K562 (cell line): ENCODE measurements at regions not wholly inside any gene's neighbourhood (a gene's known extent, or its start where the extent isn't known, plus 50 kb on each side); places are given as distances from the start of the nearest gene placed in this dataset.

Source experiments
- BCOR ChIP-seq: fragments of 450-650 bp; IDR thresholded peaks from 2 replicates; pipeline ENCODE4 v1.6.1; 2016
- DACH1 ChIP-seq: fragments of 450-650 bp; IDR thresholded peaks from 2 replicates; pipeline ENCODE4 v1.6.1; 2018; ENCODE audit not compliant: partially characterized antibody
- EP400 ChIP-seq: fragments of 450-650 bp; IDR thresholded peaks from 2 replicates; pipeline ENCODE4 v1.6.1; 2017; ENCODE audit warnings: antibody characterized with exemption, mild to moderate bottlenecking, moderate library complexity
- FOXM1 ChIP-seq, 2 experiments: fragments of 450-650 bp in 1 of 2; sonication (generic) in 1 of 2; formaldehyde crosslinking in 1 of 2; IDR thresholded peaks; 2 replicates each; pipeline versions ENCODE4 v1.6.1 to v1.9.0; 2017 to 2022; ENCODE audit warnings: low read depth in 2 of 2, mild to moderate bottlenecking in 2 of 2, missing genetic modification reagents in 1 of 2, moderate library complexity in 1 of 2
- HNRNPH1 ChIP-seq: fragments of 200-400 bp; formaldehyde crosslinking; optimal IDR thresholded peaks from 2 replicates; pipeline ENCODE3; 2017; ENCODE audit warnings: low read depth, mild to moderate bottlenecking, low read length, moderate library complexity
- LCOR ChIP-seq: sonication (generic); formaldehyde crosslinking; IDR thresholded peaks from 2 replicates; pipeline ENCODE4 v1.8.0; 2022; ENCODE audit warnings: mild to moderate bottlenecking, missing genetic modification reagents
- MAFK ChIP-seq: IDR thresholded peaks from 2 replicates; pipeline ENCODE4 v1.6.1; 2011; ENCODE audit warnings: low read length, improper control_type of control experiment
- PTTG1 ChIP-seq: fragments of 450-650 bp; IDR thresholded peaks from 2 replicates; pipeline ENCODE4 v1.6.1; 2016; ENCODE audit warnings: low read depth, mild to moderate bottlenecking, missing genetic modification characterization, missing compliant biosample characterization
- RAD21 ChIP-seq, 2 experiments: fragments of 250-450 bp in 1 of 2; fragments of 450-650 bp in 1 of 2; sonication (Bioruptor Pico) in 1 of 2; formaldehyde crosslinking in 1 of 2; IDR thresholded peaks in 1 of 2; conservative IDR thresholded peaks in 1 of 2; 2 replicates each; pipeline versions ENCODE4 v1.4.0 to v1.8.0; 2020 to 2022; ENCODE audit warnings: mild to moderate bottlenecking in 2 of 2, moderate library complexity in 1 of 2
- RUNX1 ChIP-seq: sonication (generic); IDR thresholded peaks from 2 replicates; pipeline ENCODE4 v1.6.1; 2016; ENCODE audit warnings: antibody characterized with exemption, low read depth
- TBP ChIP-seq: optimal IDR thresholded peaks from 2 replicates; pipeline ENCODE3; 2011; ENCODE audit warnings: low read depth, low read length, improper control_type of control experiment
- TEAD4 ChIP-seq, 2 experiments: sonication (generic) in 1 of 2; formaldehyde crosslinking in 1 of 2; IDR thresholded peaks; 2 replicates each; pipeline versions ENCODE4 v1.6.1 to v1.8.0; 2012 to 2022; ENCODE audit warnings: borderline replicate concordance in 1 of 2, inconsistent platforms in 1 of 2, low read length in 1 of 2, mild to moderate bottlenecking in 1 of 2, missing genetic modification reagents in 1 of 2
- TGIF2 ChIP-seq: sonication (generic); formaldehyde crosslinking; IDR thresholded peaks from 2 replicates; pipeline ENCODE4 v1.8.1; 2022; ENCODE audit warnings: mild to moderate bottlenecking, missing genetic modification reagents, moderate library complexity
- ZNF316 ChIP-seq: fragments of 450-650 bp; IDR thresholded peaks from 2 replicates; pipeline ENCODE4 v1.6.1; 2016
- ZNF431 ChIP-seq: sonication (generic); formaldehyde crosslinking; IDR thresholded peaks from 2 replicates; pipeline ENCODE4 v1.8.0; 2022; ENCODE audit warnings: mild to moderate bottlenecking, missing genetic modification reagents
- TF ChIP-seq, protein P1 (sequence below): sonication (generic); formaldehyde crosslinking; IDR thresholded peaks from 2 replicates; pipeline ENCODE4 v1.8.0; 2023; ENCODE audit warnings: missing genetic modification reagents, mild to moderate bottlenecking, borderline replicate concordance
- TF ChIP-seq, protein P2 (sequence below): fragments of 450-650 bp; IDR thresholded peaks from 2 replicates; pipeline ENCODE4 v1.6.1; 2016
- TF ChIP-seq, protein P3 (sequence below): sonication (generic); formaldehyde crosslinking; IDR thresholded peaks from 2 replicates; pipeline ENCODE4 v1.9.0; 2022; ENCODE audit warnings: mild to moderate bottlenecking, missing genetic modification reagents

DNA sequence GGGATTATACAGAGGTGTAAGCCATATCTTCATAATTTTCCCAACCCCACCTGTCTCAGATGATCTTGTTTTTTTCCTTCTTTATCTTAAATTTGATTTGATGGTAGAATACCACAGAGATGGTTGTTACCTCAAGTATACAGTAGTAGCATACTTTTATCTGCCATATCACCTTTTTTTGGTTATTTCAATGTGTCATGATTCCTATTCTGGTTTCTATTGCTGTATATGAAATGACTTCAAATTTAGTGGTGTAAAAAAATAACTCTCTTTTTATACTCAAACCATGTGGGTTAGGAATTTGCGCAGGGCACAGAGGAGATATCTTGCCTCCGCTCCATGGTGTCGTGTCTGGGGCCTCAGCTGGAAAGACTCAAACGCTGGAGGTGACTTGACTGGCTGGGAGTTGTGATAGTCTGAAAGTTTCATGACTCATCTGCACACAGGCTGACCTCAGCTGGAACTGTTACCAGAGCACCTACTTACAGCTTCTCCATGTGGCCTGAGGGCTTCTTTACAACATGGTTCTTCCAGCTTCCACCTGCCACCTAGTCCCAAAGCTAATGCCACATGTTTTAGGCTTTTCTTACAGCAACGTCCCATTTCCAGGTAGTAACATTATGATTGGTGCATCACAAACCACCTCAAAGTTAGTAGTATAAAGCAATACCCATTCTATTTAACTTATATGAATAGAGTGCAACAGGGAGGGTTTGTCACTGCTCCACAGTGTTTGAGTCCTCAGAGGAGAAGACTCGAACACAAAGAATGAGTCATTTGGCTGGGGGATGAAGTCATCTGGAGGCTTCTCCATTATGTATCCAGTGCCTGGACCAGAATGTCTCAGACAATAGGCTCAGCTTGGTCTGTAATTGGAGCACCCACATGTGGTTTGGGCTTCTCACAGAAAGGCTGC lies 82.3 kb upstream of the XPO1 start (continued):
- TF ChIP-seq, protein P1, sequence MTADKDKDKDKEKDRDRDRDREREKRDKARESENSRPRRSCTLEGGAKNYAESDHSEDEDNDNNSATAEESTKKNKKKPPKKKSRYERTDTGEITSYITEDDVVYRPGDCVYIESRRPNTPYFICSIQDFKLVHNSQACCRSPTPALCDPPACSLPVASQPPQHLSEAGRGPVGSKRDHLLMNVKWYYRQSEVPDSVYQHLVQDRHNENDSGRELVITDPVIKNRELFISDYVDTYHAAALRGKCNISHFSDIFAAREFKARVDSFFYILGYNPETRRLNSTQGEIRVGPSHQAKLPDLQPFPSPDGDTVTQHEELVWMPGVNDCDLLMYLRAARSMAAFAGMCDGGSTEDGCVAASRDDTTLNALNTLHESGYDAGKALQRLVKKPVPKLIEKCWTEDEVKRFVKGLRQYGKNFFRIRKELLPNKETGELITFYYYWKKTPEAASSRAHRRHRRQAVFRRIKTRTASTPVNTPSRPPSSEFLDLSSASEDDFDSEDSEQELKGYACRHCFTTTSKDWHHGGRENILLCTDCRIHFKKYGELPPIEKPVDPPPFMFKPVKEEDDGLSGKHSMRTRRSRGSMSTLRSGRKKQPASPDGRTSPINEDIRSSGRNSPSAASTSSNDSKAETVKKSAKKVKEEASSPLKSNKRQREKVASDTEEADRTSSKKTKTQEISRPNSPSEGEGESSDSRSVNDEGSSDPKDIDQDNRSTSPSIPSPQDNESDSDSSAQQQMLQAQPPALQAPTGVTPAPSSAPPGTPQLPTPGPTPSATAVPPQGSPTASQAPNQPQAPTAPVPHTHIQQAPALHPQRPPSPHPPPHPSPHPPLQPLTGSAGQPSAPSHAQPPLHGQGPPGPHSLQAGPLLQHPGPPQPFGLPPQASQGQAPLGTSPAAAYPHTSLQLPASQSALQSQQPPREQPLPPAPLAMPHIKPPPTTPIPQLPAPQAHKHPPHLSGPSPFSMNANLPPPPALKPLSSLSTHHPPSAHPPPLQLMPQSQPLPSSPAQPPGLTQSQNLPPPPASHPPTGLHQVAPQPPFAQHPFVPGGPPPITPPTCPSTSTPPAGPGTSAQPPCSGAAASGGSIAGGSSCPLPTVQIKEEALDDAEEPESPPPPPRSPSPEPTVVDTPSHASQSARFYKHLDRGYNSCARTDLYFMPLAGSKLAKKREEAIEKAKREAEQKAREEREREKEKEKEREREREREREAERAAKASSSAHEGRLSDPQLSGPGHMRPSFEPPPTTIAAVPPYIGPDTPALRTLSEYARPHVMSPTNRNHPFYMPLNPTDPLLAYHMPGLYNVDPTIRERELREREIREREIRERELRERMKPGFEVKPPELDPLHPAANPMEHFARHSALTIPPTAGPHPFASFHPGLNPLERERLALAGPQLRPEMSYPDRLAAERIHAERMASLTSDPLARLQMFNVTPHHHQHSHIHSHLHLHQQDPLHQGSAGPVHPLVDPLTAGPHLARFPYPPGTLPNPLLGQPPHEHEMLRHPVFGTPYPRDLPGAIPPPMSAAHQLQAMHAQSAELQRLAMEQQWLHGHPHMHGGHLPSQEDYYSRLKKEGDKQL (CRISPR knock-in tag): no peak
- TF ChIP-seq MAFK: peak; percentile 61; the same call in 1 of the 2 replicates
- 0 out of 2 replicates have a peak, but pooled peaks have one; percentile 28 for TF ChIP-seq TEAD4 (IDR thresholded peaks at IDR 0.05; ENCODE audit: low read length)
- no peak for TF ChIP-seq TEAD4 (CRISPR knock-in tag; IDR thresholded peaks at IDR 0.05; ENCODE audit: borderline replicate concordance)
- peak; percentile 39 for TF ChIP-seq DACH1
- peak; percentile 5 to 30; a peak in 2 of 4 replicates for TF ChIP-seq RAD21 (CRISPR knock-in tag; conservative IDR thresholded peaks at IDR 0.05 in 1 of 2, IDR thresholded peaks at IDR 0.05 in 1 of 2)
- no peak for TF ChIP-seq ZNF431 (CRISPR knock-in tag)
- TF ChIP-seq, protein P2, sequence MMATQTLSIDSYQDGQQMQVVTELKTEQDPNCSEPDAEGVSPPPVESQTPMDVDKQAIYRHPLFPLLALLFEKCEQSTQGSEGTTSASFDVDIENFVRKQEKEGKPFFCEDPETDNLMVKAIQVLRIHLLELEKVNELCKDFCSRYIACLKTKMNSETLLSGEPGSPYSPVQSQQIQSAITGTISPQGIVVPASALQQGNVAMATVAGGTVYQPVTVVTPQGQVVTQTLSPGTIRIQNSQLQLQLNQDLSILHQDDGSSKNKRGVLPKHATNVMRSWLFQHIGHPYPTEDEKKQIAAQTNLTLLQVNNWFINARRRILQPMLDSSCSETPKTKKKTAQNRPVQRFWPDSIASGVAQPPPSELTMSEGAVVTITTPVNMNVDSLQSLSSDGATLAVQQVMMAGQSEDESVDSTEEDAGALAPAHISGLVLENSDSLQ: peak; percentile 40
- peak; percentile 66 for TF ChIP-seq LCOR (CRISPR knock-in tag)
- TF ChIP-seq, protein P3, sequence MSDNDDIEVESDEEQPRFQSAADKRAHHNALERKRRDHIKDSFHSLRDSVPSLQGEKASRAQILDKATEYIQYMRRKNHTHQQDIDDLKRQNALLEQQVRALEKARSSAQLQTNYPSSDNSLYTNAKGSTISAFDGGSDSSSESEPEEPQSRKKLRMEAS (CRISPR knock-in tag): peak; percentile 89
- 0 out of 2 replicates have a peak, but pooled peaks have one; percentile 23 for TF ChIP-seq FOXM1 (IDR thresholded peaks at IDR 0.05; ENCODE audit: low read depth)
- TF ChIP-seq FOXM1 (CRISPR knock-in tag; IDR thresholded peaks at IDR 0.05; ENCODE audit: low read depth): no peak
- peak; percentile 9 for TF ChIP-seq TBP
- no peak for TF ChIP-seq PTTG1
- TF ChIP-seq ZNF316: 0 out of 2 replicates have a peak, but pooled peaks have one; percentile 8
- peak; percentile 76 for TF ChIP-seq EP400
- 0 out of 2 replicates have a peak, but pooled peaks have one; percentile 14 for TF ChIP-seq BCOR
- no peak for TF ChIP-seq RUNX1
- TF ChIP-seq TGIF2 (CRISPR knock-in tag): no peak
- TF ChIP-seq HNRNPH1: no peak
